Endothelial cell of umbilical vein (primary cell): ENCODE measurements at regions not wholly inside any gene's neighbourhood (a gene's known extent, or its start where the extent isn't known, plus 50 kb on each side); places are given as distances from the start of the nearest gene placed in this dataset.

ENCODE experiments used
- BruUV-seq: library from RNA; stranded (reverse); fragments of 400-500 nt; replicated peaks from 2 replicates; lab custom pipeline; 2021; lab: Mats Ljungman, UMichigan
- CTCF ChIA-PET: fragments of 300-600, 350-600 bp; sonication (Branson Sonifier 250); formaldehyde crosslinking; loops from one replicate; lab custom pipeline; 2021; ENCODE audit warnings: antibody characterized with exemption, inconsistent platforms; lab: Charles Lee
- POLR2A ChIA-PET: fragments of 300-600, 350-600 bp; sonication (Branson Sonifier 250); formaldehyde crosslinking; loops from one replicate; lab custom pipeline; 2021; ENCODE audit warnings: antibody characterized with exemption, inconsistent platforms; lab: Charles Lee
- DNase-seq: peaks from one replicate; pipeline ENCODE4 v3.0.0-alpha.2; 2011; ENCODE audit warnings: low read depth, low spot score
- FAIRE-seq: peaks from 2 replicates; lab custom pipeline; 2011; peaks lifted over from hg19 to GRCh38; lab: Jason Lieb, UNC
- H2AFZ ChIP-seq: 2 replicates; pipeline ENCODE4 v1.6.0; 2012; ENCODE audit warnings: low read depth, low read length, control low read depth, inconsistent platforms
- H3K27ac ChIP-seq: 2 replicates; pipeline ENCODE4 v1.5.1; 2011; ENCODE audit warnings: low read depth, mild to moderate bottlenecking, control low read depth, low read length, moderate library complexity; ENCODE audit not compliant: insufficient read depth
- H3K27me3 ChIP-seq, 2 experiments: 2 replicates each; pipeline versions ENCODE4 v1.6.0 to v1.6.1; 2011; ENCODE audit warnings: low read length in 2 of 2, mixed read lengths in 1 of 2; ENCODE audit not compliant: control insufficient read depth in 2 of 2, insufficient read depth in 2 of 2
- H3K36me3 ChIP-seq, 2 experiments: 2 replicates in 1 of 2; 3 replicates in 1 of 2; pipeline ENCODE4 v1.5.1; 2011; ENCODE audit warnings: low read length in 2 of 2, mild to moderate bottlenecking in 1 of 2, moderate library complexity in 1 of 2; ENCODE audit not compliant: control insufficient read depth in 2 of 2, insufficient read depth in 2 of 2; ENCODE audit errors: extremely low read depth in 1 of 2
- H3K4me1 ChIP-seq: 3 replicates; pipeline ENCODE4 v1.5.1; 2011; ENCODE audit warnings: mild to moderate bottlenecking, low read length; ENCODE audit not compliant: control insufficient read depth, insufficient read depth; ENCODE audit errors: extremely low read depth
- H3K4me2 ChIP-seq: 2 replicates; pipeline ENCODE4 v1.6.1; 2011; ENCODE audit warnings: low read length, control low read depth, mixed read lengths; ENCODE audit not compliant: insufficient read depth
- H3K4me3 ChIP-seq, 3 experiments: fragments of 200-600 bp in 1 of 3; sonication (generic), shearing (Covaris generic) in 1 of 3; replicated peaks in 1 of 3; 2 replicates each; pipeline ENCODE4 v1.5.1; 2011 to 2016; ENCODE audit warnings: control low read depth in 3 of 3, low read length in 3 of 3, mild to moderate bottlenecking in 2 of 3, inconsistent platforms in 1 of 3, low read depth in 1 of 3, moderate library complexity in 1 of 3; ENCODE audit not compliant: insufficient read depth in 1 of 3
- H3K79me2 ChIP-seq: 2 replicates; pipeline ENCODE4 v1.6.0; 2012; ENCODE audit warnings: low read length, inconsistent platforms; ENCODE audit not compliant: control insufficient read depth, insufficient read depth
- H3K9ac ChIP-seq: replicated peaks from 2 replicates; pipeline ENCODE3; 2011; ENCODE audit warnings: low read length, control low read depth; ENCODE audit not compliant: insufficient read depth; ENCODE audit errors: extremely low read depth
- H3K9me1 ChIP-seq: replicated peaks from 3 replicates; pipeline ENCODE4 v1.6.0; 2011; ENCODE audit warnings: mild to moderate bottlenecking, low read length; ENCODE audit not compliant: control insufficient read depth, insufficient read depth; ENCODE audit errors: extremely low read depth
- H3K9me3 ChIP-seq: replicated peaks from 2 replicates; pipeline ENCODE4 v1.5.1; 2012; ENCODE audit warnings: low read length, inconsistent platforms; ENCODE audit not compliant: control insufficient read depth, insufficient read depth
- H4K20me1 ChIP-seq: replicated peaks from 2 replicates; pipeline ENCODE3; 2011; ENCODE audit warnings: mild to moderate bottlenecking, low read length; ENCODE audit not compliant: control insufficient read depth, insufficient read depth; ENCODE audit errors: extremely low read depth
- CTCF ChIP-seq, 2 donors: IDR thresholded peaks; 1 replicate in 1 of 2; 2 replicates in 1 of 2; pipeline ENCODE4 v1.5.1; 2011; ENCODE audit warnings: low read length in 2 of 2, mild to moderate bottlenecking in 2 of 2, moderate library complexity in 2 of 2, control low read depth in 1 of 2, inconsistent platforms in 1 of 2, low read depth in 1 of 2; ENCODE audit not compliant: insufficient read depth in 1 of 2; ENCODE audit errors: extremely low read depth in 1 of 2
- EZH2 ChIP-seq: IDR thresholded peaks from 2 replicates; pipeline ENCODE4 v1.6.1; 2012; ENCODE audit warnings: borderline replicate concordance, low read depth, mild to moderate bottlenecking, moderate library complexity, low read length, inconsistent platforms; ENCODE audit not compliant: severe bottlenecking
- FOS ChIP-seq: IDR thresholded peaks from 2 replicates; pipeline ENCODE4 v1.6.1; 2011; ENCODE audit warnings: mild to moderate bottlenecking, low read length, moderate library complexity, borderline replicate concordance; ENCODE audit not compliant: insufficient read depth
- GATA2 ChIP-seq: IDR thresholded peaks from 2 replicates; pipeline ENCODE4 v1.7.0; 2011; ENCODE audit warnings: low read depth, mild to moderate bottlenecking, moderate library complexity, mixed read lengths, low read length; ENCODE audit not compliant: insufficient read length, insufficient read depth
- JUN ChIP-seq: IDR thresholded peaks from 2 replicates; pipeline ENCODE4 v1.6.1; 2011; ENCODE audit warnings: borderline replicate concordance, low read depth; ENCODE audit not compliant: insufficient read length, insufficient read depth
- MYC ChIP-seq: IDR thresholded peaks from one replicate; pipeline ENCODE4 v1.6.1; 2011; ENCODE audit warnings: mild to moderate bottlenecking, low read depth, low read length
- POLR2A ChIP-seq: IDR thresholded peaks from 2 replicates; pipeline ENCODE4 v1.6.1; 2012; ENCODE audit warnings: low read depth, mild to moderate bottlenecking, control low read depth, low read length
- POLR2AphosphoS5 ChIP-seq: IDR thresholded peaks from 2 replicates; pipeline ENCODE4 v1.6.1; 2012; ENCODE audit warnings: low read depth, mild to moderate bottlenecking, control low read depth, low read length, moderate library complexity; ENCODE audit not compliant: insufficient read depth
- dilution Hi-C: fragments of 300-500 bp; cut with MboI; formaldehyde crosslinking; loops from one replicate; pipeline ENCODE4 v1.15.0; 2019; ENCODE audit warnings: low sequenced_read_pairs; ENCODE audit not compliant: extremely low pct_ligation_motif_present
- intact Hi-C: fragments of 100-400 bp; cut with micrococcal nuclease; formaldehyde crosslinking; loops from one replicate; pipeline ENCODE4 v1.10.0; 2022
- TF ChIP-seq, protein P1 (sequence below): IDR thresholded peaks from 2 replicates; pipeline ENCODE4 v1.6.1; 2011; ENCODE audit not compliant: insufficient read depth, insufficient read length

- CTCF ChIA-PET = no interaction called here
- H3K9me3 ChIP-seq = no peaks in the 10 kb centered on the region
Observed at GRCh38 chr7:110308791-110309190, 782.1 kb upstream of the LRRN3 start.

More at GRCh38 chr7:110308791-110309190, 782.1 kb upstream of the LRRN3 start:
- no peaks in the 10 kb centered on the region for H3K27me3 ChIP-seq
- H4K20me1 ChIP-seq = no peaks in the 10 kb centered on the region
- H3K4me3 ChIP-seq = no peak overlapping the region
- DNase-seq (no peak), FAIRE-seq (no peak)
- no peak overlapping the region for H3K27ac ChIP-seq
- H3K79me2 ChIP-seq = no peaks in the 10 kb centered on the region
- no peak overlapping the region for H2AFZ ChIP-seq
- no peaks in the 10 kb centered on the region for H3K4me1 ChIP-seq
- H3K36me3 ChIP-seq = no peaks in the 10 kb centered on the region
- H3K9me1 ChIP-seq = no peaks in the 10 kb centered on the region
- no peak overlapping the region for H3K4me2 ChIP-seq
- POLR2A ChIA-PET = no interaction called here
- dilution Hi-C loops = no loop called here
- H3K9ac ChIP-seq = no peak overlapping the region
- BruUV-seq = no TSS peak
- TF ChIP-seq FOS (no peak), GATA2 (no peak), POLR2A (no peak), EZH2 (no peak), CTCF (IDR thresholded peaks at IDR 0.05; ENCODE audit: extremely low read depth in 1 of 2, insufficient read depth in 1 of 2, low read depth in 1 of 2, low read length in 2 of 2) (no peak), POLR2AphosphoS5 (no peak), MYC (no peak), JUN (no peak)
- TF ChIP-seq, protein P1, sequence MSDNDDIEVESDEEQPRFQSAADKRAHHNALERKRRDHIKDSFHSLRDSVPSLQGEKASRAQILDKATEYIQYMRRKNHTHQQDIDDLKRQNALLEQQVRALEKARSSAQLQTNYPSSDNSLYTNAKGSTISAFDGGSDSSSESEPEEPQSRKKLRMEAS = no peak
- intact Hi-C loops = loop anchor here (1.0 kb wide), 1 partner anchor 9 kb away; no protein-coding TSS in a partner anchor
